8988T (cell line): ENCODE measurements at regions not wholly inside any gene's neighbourhood (a gene's known extent, or its start where the extent isn't known, plus 50 kb on each side); places are given as distances from the start of the nearest gene placed in this dataset.
"Not testable (repeated sequence)": the region's sequence is repeated elsewhere in the genome, so short reads cannot be mapped to it uniquely, and the experiment has no call there.

Source experiments
- DNase-seq: peaks from one replicate; pipeline ENCODE4 v3.0.0; 2011

- no peak for DNase-seq
Observed at GRCh38 chr1:29396438-29397255, 160.3 kb downstream of the PTPRU start.

DNA sequence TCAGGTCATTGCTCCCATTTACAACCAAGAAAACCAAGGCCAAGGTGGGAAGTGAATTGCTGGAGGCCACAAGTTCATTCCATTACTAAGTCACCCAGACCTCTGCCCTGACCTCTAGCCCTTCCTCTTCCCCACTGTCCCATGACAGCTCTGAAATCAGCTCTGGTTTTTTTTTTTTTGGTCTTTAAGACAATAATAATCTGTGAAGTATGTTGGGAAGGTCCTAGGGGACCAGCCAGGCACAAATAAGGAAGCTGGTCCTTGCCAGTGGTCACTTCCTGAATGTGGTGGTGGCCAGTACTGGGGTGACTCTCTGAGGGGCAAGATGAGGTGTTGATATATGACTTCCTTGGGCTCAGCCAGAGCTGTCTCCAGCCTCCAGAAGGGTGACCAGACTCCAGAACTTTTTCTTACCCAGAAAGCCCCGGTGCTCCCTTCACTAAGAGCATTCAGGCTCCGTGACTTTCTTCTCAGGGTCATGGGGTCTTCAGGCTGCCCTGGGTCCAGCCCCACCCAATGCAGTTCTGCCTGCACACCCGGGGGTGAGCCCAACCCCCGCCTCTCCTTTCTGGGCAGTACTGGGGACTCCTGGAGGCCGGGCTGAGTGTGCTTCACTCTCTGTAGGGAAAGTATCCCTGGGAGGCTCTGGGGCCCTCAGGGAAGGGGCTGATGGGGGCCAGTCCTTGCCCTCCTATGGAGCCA lies 159.6 kb downstream of the PTPRU start:
- DNase-seq = no peak

- DNase-seq = no peak
Observed at GRCh38 chr1:29394521-29395225, 158.4 kb downstream of the PTPRU start.

DNA sequence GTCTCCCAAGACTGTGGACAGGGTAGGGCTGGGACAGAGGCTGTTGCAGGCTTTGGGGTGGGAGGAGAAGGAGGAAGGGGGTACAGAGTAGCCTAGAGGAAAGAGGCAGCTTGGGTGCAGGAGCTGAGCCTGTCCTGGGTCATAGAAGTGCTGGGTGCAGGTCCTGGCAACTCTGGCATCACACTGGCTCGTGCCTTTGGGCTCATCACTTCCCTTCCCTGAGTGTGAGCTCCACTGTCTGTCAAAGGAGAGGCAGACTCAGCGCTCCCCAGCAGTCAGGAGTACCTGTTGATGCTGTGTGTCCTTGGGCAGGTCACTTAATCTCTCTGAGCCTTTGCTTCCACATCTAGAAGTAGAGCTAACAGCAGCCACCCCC lies 157.1 kb downstream of the PTPRU start:
- DNase-seq = no peak

DNA sequence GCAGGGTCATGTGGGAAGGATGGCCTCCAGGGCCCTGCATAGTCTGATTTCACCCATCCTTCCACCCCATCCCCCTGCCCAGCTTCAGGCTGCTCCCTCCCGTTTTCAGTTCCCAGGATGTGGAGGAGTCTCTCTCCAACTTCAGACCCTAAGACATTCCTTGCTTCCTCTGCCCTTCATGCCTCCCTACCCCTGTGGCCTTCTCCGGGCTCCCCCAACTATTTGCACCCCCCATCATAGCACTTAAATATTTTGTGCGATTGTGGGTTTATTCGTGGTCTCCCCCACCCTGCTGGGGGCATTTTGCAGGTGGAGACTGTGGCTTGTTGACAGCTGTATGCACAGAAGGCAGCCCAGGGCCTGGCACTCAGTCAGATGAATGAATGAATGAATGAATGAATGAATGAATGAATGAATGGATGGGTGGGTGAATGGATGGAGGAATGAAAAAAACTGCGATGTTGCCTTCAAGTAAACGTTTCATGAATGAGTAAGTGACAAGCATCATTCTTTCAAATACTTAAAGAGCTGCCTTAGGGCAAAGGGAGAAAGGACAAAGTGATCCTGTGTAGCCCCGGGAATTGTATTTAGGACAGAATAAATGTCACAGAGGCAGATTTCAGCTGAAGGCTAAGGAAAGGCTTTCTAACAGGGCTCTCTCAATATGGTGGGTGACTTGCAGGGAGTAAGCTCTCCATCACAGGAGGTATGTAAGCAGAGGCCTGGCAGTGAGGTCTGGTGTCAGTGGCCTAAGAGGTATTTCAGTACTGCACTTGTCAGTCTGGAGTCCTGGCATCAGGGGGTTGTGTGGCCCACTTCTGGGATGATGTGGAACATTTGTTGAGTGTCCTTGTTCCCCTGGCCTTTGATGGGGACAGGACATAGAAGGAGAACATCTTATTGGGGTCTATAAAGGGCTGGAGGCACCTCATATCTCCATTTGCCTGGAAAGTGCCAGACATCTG lies 156.4 kb downstream of the PTPRU start:
- DNase-seq = no peak

- DNase-seq = no peak
Observed at GRCh38 chr1:29392036-29392435, 155.7 kb downstream of the PTPRU start.

DNA sequence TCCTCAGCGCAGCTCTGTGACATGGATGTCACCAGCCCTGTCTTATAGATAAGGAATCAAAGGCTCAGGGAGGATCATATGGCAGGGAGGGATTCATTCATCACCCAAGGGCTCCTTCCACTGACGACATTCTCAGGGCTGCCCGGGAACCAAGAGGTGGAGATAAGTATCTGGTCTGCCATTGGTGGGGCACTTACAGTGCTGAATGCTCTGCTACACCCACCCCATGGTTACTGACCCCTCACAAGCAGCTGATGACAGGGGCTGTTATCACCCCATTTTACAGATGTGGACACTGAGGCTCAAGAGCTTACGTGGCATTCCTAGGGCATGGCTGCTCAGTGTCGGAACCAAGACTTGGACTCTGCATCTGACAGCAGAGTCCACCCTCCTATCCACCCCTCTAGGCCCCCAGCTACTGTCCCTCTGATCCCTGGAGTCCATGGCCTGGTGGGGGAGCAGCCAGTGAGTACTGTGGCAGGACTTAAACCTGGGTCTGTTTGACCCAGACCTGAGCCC lies 155.1 kb downstream of the PTPRU start:
- DNase-seq = no peak

DNA sequence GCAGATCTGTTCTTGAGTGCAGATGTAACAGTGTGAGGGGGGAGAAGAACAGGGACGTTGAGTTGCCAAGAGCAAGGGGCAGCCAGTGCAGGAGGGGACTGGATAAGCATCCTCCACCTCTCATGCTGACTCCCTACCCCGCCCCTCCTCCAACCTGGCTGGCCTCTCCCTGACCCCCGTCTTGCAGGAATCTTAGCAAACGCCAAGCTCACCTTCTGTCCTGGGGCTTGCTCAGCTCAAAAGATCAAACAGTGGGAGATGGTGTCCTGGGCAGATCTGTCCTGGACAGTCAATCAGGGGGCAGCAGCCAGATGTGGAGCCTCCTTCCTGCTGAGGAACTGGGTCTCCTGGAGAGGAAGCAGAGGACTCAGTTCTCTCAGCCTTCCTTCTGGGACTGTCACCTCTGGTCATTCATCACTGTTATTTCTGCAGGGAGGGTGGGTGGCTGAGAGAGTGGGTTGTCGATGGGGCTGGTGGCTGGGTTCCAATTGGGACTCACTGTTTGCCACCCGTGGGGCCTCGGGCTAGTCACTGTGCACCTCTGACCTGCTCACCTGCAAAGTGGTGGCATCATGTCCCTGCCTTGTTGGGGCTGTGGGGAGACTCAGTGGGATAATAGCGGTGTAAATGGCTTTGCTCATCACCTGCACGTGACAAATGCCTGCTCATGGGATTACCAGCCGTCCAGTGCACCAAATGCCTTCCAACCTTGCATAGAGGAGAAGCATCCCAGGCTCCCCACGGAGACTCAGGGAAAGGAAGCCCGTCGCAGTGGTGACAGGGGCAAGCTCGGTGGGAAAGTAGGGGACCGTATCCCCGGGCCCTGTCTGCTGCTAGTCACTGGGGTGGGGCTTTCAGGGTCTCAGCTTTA lies 154.4 kb downstream of the PTPRU start:
- DNase-seq = no peak

GRCh38 chr1:29390075-29390474 lies 153.8 kb downstream of the PTPRU start:
- DNase-seq = no peak

DNA sequence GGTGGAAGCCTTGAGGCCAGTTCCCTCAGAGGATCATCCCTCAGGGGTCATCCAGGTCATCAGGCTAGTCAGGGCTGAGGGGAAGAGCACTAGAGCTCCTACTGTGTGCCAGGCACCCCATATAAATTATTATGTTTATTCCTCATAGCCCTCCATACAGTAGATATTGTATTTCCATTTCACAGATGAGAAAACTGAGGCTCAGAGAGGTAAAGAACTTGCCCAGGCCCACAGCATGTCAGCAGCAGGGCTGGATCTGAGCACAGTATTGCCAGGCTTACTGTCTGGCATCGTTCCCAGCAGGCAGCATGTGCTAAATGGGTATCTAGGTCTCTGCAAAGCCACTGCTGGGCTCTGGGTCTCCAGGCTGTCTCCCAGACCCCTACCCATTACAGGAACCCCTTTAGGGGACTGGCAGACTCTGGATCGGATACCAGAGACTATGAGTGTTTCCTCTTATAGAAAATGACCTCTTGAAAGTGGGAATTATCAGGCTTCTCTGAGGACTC lies 153.3 kb downstream of the PTPRU start:
- DNase-seq = no peak

DNA sequence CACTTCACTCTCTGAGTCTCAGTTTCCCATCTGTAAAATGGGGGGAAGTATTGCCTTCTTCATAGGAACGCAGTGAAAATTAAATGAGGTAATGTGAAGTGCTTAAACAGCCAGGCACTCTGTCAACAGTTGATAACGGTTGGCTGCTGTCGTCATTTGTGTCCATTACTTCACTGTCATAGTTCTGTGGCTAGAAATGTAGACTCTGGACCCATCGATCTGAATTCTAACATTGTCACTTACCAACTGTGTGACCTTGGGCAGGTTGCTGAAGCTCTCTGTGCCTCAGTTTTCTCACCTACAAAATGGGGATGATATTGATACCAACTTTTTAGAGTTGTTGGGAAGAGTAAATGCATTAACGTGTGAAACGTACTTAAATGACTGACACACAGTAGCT lies 152.6 kb downstream of the PTPRU start:
- no peak for DNase-seq

DNA sequence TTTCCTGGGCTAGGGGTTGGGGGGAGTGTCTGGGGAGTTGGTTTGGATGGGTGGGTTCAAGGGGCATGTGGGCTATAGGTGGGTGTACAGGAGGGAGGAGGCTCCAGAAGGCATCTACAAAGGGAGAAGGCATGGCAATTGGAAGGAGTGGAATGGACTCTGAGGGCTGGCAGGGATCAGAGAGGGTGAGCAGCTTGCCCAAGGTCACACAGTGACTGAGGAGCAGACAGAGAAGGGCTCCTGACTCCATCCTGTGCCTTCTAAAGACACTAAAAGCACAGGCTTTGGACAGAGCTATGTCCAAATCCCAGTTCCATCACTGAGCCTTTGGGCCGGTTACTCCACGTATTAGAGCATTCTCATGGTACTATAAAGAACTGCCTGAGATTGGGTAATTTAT lies 151.8 kb downstream of the PTPRU start:
- DNase-seq = no peak

- no peak for DNase-seq
Observed at GRCh38 chr1:29387210-29387609, 150.9 kb downstream of the PTPRU start.

DNA sequence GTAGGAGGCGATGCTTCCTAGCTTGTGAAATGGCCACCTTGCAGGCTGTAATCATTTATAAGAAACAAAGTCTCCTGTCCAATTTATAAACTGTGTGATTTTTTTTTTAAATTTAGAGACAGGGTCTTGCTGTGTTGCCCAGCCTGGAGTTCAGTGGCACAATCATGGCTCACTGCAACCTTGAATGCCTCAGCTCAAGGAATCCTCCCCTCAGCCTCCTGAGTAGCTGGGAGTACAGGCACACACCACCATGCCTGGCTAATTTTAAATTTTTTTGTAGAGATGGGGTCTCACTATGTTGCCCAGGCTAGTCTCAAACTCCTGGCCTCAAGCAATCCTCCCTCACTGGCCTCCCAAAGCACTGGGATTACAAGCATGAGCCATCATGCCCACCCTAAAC lies 150.1 kb downstream of the PTPRU start:
- DNase-seq = not testable (repeated sequence)

- DNase-seq = no peak
Observed at GRCh38 chr1:29385966-29386365, 149.6 kb downstream of the PTPRU start.

DNA sequence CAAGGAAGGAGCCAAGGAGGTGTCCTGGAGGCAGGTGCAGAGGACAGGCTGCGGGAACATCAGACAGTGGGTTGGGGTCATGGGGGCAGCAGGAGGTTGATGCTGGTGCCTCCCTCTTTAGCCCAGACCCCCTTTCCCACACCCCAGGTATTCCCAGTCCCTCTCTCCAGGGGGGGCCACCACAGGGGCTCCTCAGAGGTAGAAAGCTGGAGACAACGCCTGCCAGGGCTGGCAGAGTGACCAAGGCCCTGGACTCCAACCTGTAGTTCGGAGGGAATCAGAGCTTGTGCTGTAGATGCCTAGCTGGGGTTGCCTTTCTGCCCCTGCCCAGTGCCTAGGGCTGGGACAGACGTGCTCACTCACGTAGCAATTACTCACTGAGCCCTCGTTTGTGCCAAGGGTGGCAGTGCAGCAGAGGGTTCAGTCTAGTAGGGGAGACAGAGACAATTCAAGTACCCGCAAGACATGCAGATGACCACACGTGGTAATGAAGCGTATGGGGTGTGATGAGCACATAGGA lies 148.2 kb downstream of the PTPRU start:
- no peak for DNase-seq

GRCh38 chr1:29383746-29384371 lies 147.5 kb downstream of the PTPRU start:
- no peak for DNase-seq

DNA sequence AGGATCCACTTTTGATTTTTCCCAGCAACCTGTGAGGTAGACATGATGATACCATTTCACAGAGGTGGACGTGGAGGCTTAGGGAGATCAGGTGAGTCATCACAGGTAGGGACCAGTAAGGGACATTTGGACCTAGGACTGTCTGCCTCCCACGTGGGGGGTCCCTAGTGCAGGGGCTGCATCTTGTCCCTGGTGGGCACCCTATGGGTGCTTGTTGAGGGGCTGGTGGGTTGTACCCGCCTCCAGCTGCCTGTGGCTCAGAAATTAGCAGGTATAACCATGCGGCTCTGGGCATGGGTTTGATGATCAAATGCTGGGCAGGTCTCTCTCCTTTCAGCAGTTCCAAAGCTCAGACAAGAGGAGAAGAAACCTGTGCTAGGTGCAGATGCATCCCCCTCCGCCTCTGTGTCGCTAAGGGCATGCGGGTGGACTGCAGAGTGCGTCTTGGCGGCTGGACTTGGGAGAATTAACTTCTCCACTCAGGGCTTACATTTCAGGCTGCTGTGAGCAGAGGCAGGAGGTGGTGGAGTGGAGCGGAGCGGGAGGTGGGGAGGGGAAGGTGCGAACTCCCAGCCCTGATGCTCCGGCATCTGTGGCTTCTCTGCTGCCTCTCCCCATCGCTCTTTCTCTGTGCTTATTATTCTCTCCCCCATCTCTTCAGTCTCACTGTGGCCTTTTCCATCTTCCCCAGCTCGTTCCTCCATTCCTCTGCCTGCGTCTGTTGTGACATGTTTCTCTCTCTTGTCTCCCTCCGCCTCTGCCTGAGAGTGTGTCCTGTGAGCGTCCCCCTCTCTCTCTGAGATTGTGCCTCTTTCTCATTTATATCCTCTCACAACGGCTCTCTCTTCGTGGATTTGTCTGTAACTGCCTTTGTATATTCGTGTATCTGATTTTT lies 146.8 kb downstream of the PTPRU start:
- no peak for DNase-seq

GRCh38 chr1:29381426-29381825 lies 145.1 kb downstream of the PTPRU start:
- DNase-seq = no peak
